HG03064 (cell line): ENCODE measurements at regions not wholly inside any gene's neighbourhood (a gene's known extent, or its start where the extent isn't known, plus 50 kb on each side); places are given as distances from the start of the nearest gene placed in this dataset.

Source experiments
- ATAC-seq: cut with Tn5 transposase; IDR thresholded peaks from one replicate; pipeline ENCODE4 v1.9.1; 2021; ENCODE audit warnings: low read depth; ENCODE audit not compliant: unreplicated experiment

DNA sequence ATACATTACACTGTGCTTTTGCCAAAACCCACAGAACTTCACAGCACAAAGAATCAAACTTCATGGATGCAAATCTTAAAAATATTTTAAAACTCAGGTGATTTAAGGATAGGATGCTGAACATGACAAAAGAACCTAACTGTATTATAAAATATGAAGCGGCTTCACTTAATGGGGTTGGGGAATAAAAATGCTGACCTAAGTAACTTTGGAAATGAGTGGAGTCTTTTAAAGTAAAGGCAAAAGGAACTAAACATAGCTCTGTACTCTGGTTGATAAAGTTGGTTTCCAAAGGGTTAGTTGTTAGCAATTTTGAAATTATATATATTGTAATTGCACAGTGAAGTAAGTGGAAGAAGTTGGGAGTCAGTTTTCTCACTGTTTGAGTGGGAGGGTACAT lies 111.5 kb upstream of the SYT1 start:
- no peak for ATAC-seq

DNA sequence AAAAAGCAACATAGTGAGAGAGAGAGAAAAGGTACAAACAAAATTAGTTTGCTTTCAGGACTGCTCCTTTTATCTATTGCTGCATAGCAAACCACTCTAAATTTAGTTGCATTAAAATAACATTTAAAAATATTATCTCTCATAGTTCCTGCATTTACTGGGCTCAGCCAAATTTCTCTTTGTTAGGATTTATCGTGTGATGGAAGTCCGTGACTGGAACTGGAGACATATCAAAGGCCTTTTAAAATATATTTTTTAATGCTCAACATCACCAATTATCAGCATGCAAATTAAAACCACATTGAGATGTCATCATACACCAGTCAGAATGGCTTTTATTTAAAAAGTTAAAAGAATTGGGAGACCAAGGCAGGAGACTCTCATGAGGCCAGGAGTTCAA lies 107.6 kb upstream of the SYT1 start:
- ATAC-seq: no peak

DNA sequence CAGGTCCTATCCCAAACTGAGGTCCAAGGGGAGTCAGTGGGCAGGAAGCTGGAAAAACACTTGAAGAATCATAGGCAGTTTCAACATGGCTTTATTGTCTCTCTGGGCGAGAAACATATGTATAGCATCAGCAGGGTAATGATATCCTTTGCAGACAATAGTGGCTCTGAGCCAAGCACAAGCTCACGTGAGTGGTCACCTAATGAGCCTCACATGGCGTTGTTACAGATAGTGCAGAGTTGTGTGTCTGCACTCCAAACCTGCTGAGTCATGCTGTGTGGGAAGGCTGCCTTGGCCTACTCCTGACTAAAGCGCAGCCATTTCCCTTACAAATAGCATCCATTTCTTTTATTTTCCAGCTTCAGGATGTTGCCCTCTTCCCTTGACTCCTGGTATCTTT lies 105.2 kb upstream of the SYT1 start:
- ATAC-seq: no peak

DNA sequence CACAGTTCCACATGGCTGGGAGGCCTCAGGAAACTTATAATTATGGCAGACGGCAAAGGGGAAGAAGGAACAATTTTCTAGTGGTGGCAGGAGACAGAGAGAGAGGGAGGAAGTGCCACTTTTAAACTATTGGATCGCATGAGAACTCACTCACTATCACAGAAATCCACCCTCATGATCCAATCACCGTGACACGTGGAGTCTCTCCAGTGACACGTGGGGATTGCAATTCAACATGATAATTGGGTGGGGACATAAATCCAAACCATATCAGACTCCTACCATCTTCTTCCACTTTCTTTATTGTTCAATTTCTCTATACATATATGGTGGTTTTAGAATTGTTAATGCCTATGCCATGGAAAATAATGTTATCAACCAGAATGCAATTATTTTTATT lies 103.7 kb upstream of the SYT1 start:
- ATAC-seq: no peak

DNA sequence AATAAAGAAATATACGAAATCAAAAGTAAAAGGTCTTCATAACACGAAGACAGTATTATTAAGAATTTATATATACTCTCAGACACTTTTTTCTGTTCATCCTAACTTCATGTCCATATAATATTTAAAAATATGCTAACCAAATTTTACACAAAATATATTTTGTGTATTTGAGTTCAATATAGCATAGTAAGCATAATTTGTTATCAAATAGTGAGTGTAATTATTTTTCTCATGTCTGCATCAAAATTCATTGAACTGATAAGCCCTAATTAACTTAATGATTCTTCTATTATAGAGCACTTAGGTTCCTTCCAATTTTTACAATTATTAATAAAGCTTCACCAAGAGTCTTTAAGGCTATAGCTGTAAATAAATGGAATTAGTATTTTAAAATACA lies 99.7 kb upstream of the SYT1 start:
- ATAC-seq: no peak

DNA sequence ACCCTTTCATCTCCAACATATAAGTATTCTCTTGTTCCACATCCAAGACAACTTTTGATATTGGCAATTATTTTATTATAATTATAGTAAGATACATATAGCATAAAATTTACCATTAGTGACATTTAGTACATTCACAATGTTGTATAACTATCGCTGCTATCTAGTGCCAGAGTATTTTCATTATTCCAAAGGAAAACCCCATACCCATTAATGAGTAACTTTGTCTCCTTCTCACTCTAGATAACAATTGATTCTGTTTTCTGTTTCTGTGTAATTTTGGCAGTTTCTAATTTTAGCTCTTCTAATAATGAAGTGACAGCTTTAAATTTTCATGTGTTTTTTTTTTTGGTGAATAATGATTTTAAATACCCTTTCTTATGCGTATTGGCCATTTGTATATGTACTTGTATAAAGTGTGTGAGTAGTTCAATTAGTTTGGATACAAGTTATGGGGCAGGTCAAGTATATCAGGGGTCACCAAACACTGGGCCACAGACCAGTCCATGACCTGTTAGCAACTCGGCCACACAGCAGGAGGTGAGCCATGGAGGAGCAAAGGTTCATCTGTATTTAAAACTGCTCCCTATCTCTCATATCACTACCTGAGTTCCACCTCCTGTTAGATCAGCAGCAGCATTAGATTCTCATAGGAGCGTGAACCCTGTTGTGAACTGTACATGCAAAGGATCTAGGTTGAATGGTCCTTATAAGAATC lies 97.2 kb upstream of the SYT1 start:
- ATAC-seq: no peak

DNA sequence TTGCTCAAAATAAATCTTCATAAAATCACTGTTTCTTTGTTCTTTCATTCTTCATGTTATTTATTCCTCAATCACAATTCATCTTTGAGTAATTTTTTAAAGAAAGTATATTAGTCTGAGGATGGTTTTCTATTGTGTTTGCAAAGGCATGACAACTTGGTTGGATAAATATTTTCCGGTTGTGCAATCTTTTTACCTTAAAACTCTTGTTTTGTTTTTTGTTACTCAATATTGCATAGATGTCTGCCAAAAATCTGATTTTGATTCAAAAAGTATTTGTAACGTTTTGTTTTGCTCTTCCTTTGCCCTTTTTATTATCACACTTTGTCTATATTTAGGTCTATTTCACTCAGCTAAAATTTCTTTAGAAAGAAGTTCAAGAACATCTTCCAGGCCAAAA lies 86.2 kb upstream of the SYT1 start:
- ATAC-seq: no peak

DNA sequence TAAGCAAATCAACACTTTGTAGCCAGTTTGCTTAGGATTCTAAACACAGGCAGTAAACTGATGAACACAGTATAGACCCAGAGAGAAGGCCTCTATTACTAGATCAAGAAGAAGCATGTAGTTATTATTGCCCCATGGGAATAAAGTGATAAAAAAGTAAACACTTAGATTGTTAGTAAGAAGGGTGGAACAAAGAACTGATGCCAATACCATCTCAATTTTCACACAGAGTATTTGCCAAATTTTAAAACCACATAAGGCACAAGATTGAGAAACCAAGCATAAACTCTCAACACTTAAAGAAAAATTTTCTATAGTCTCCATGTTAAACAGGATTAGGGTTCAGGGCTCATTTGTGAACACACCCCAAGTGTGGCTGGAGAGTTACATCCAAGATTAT lies 77.0 kb upstream of the SYT1 start:
- no peak for ATAC-seq

DNA sequence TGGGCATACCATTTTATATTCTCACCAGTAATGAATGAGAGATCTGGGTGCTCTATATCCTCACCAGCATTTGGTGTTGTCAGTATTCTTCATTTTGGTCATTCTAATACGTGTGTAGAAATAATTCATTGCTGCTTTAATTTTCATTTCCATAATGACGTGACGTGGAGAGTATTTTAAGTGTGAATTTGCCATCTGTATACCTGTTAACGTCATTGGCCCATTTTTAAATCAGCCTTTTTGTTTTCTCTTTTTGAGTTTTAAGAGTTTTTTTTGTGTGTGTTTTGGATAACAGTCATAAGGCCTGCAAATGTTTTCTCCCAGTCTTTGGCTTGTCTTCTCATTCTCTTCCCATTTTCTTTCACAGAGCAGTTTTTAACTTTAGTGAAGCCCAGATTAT lies 74.4 kb upstream of the SYT1 start:
- no peak for ATAC-seq

DNA sequence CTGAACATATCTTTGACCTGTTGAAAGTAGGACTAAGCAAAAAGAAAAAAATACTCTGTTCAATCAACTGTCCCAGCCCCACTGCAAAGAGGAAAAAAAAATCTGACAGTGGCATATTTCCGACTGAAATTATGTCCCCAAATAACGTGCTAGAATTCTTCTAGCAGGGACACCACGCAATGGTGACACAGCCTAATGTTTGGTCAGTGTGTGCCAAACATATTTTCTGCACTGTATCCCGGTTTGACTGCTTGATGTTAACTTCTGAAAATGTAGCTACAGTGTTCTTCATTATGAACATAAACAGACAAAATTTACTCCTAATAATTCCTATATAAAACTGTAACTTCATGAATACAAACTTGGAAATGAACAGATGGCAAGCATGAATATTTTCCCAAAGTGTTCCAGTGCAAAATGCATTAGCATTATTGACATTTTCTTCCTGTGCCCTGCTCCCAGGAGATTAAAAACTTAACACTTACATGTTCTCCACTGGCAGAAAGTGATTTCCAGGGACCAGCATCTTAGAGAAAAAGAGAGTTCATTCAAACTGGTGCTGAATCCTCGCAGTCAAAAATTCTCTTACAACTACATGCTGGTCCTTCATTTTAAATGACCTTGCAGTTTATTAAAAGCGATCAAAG lies 72.4 kb upstream of the SYT1 start:
- no peak for ATAC-seq

DNA sequence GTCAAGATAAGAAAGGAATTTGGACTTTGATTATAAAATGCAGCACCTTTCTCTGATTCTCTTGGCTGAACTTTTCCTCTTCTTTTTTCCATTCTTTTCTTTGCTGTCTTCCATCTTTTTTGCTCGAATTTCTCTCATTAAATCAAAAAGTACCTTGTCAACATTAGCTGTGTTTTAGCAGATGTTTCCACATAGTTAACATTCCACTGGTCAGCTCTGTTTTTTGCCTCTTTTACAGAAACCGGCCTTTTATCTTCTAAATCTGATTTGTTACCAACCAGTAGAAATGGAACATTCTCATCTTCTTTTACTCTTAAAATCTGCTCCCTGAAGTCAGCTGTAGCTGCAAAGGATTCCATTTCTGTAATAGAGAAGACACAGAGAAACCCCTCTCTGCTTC lies 71.1 kb upstream of the SYT1 start:
- no peak for ATAC-seq

DNA sequence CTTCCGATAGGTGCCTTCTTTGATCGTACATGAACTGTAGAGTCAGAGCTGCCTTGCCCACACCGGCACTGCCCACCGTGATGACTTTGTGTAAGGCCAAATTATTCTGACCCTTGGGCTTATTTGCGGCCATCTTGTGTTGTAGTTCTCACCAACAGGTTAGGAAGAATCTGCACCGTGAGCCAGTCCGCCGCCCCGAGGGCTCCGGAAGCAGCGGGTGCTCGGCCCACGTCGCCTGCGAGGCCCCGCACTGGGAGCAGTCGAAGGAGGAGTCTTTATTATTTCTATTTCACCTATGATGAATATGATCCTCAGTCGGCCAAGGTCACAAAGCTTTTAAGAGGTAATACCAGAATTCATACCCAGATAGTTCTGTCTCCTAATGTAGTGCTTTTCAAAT lies 70.6 kb upstream of the SYT1 start:
- ATAC-seq: no peak

DNA sequence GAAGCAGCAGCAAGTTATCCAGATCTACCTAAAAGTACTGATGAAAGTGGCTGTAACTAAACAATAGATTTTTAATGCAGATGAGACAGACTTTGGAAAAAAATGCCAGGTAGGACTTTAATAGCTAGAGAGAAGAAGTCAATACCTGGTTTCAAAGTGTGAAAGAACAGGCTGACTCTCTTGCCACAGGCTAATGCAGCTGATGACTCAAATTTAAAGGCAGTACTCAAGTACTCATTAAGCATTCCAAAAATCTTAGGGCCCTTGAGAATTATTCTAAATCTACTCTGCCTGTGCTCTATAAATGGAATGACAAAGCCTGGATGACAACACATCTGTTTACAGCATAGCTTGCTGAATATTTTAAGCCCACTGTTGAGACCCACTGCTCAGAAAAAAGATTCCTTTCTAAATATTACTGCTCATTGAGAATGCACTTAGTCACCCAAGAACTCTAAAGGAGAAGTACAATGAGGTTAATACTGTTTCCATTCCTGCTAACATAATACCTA lies 68.6 kb upstream of the SYT1 start:
- no peak for ATAC-seq

DNA sequence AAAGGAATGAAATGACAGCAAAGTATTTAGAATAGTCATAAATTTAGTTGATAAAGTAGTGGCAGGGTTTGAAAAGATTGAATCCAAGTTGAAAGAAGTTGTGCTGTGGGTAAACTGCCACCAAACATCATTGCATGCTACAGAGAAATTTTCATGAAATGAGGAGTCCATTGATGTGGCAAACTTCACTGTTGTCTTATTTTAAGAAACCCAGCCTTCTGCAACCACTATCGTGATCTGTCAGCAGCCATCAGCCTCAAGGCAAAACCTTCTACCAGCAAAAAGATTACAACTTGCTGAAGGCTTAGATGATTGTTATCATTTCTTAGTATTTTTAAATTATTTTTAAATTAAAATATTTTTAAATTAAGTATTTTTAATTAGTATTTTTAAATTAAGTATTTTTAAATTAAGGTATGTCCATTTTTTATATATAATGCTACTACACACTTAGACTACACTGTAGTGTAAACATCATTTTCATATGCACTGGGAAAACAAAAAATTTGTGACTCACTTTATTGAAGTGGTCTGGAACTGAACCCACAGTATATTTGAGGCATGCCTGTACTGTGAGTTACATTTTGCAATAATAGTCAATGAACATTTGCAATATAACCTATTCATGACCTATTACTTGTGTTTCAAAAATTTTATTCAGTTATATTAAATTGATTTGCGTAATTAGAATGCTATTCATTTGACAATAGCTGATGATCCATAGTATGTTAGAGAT lies 67.2 kb upstream of the SYT1 start:
- no peak for ATAC-seq

DNA sequence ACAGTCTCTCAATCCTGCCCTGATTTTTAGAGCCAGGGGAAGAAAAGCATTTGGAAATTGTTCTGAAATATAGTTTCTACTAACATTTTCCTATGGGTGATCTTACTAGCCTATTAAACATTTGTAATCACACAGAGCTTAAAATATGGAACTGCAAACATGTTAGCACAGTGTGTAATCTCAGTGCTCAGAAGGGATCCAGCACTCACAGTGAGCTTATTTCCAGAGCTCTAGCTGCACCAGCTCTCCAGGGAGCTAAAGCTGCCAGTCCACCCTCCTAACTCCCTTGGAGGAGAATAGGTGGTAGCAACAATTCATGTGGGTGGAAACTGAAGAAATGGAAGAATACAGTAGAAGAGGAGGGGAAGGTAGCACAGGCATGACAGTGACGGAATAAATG lies 64.9 kb upstream of the SYT1 start:
- no peak for ATAC-seq

DNA sequence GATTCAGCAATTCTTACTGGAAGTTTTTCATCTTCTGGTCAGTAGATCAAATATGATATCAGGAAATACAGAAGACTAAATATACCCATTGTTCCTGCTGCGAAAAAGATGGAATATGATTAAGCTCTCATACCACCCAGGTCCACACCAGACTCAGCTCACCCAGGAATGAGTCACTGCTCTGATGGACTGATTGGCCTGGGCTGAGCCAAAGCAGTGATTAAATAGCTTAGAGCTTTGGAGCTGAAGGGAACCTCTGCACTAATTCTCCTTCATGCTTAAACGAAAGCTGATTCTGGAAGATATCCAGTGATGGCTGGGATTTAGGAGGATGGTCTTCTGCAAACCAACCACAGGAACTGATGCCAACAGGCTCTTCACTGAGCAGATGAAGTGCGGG lies 62.0 kb upstream of the SYT1 start:
- ATAC-seq: no peak

DNA sequence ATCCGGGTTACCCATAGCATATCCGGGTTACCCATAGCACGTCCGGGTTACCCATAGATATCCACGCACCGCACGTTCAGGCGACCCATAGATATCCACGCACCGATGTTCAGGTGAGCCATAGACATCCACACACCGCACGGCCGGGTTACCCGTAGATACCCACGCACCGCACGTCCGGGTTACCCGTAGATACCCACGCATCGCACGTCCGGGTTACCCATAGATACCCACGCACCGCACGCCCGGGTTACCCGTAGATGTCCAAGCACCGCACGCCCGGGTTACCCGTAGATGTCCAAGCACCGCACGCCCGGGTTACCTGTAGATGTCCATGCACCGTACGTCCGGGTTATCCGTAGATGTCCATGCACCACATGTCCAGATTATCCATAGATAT lies 60.3 kb upstream of the SYT1 start:
- ATAC-seq: no peak
